ENCODE measurements at regions not wholly inside any gene's neighbourhood (a gene's known extent, or its start where the extent isn't known, plus 50 kb on each side); places are given as distances from the start of the nearest gene placed in this dataset.

DNA sequence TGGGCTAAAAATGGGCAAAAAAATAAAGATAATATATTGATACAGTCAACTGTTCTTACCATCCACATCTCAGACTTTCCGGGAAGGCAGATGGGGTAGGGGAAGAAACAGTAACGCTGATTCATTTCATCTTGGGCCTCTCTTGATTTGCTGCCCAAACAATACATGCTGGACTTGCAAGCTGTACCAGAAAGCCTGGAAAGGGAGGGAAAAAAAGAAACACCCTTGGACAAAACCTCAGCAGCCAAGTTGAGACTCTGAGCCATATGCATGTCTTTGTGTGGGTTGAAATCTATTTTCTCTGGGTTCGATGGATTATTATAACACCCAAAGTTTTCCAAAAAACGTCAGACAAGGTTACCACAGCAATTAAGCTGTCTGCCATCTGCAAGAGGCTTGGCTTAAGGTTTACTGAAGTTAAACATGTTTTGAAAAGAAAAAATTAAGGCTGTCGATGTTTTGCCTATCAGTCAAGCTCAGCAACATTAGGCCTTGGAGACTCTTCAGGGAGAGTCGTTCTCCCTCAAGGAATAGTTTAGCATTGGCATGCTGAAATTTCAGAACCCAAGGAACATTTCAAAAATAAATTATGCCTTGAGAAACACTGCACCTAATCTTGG lies 71.2 kb downstream of the PSMG1 start:
- no peaks in the 10 kb centered on the region for H3K9me3 ChIP-seq (ENCODE audit: control insufficient read depth, low read length, poor library complexity, severe bottlenecking)
- DNase-seq: no peak
- H3K27me3 Mint-ChIP-seq: peaks cover 46% of the 10 kb centered on the region
- H3K27ac Mint-ChIP-seq: no peak overlapping the region
- no peak overlapping the region for H3K4me3 Mint-ChIP-seq
- ATAC-seq: no peak
- no peaks in the 10 kb centered on the region for H3K36me3 Mint-ChIP-seq (ENCODE audit: low read depth)
- H3K4me1 Mint-ChIP-seq: no peaks in the 10 kb centered on the region

DNA sequence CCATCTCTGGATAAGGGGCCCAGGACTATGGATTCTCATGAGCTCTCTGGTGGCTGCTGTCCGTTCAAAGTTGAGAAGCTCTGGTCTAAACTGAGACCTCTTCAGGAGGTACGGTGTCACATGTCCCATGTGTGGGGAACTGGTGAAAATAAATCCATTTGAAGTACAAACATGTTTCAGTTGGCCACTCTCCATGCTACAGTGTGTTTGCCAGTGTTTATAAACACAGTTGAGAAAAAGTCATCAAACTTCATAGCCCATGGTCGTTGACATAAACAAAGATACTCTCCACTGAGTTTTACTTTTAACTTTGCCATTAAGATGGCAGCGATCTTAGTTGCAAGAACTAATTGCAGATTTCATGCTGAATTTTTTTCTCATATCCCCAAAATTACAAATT lies 72.8 kb downstream of the PSMG1 start:
- Mint-ChIP-seq H3K27ac (no peak overlapping the region), H3K36me3 (ENCODE audit: low read depth) (peaks cover 3% of the 10 kb centered on the region), H3K4me3 (no peak overlapping the region), H3K27me3 (peaks cover 48% of the 10 kb centered on the region), H3K4me1 (no peaks in the 10 kb centered on the region)
- ATAC-seq (no peak), DNase-seq (no peak)
- H3K9me3 ChIP-seq (ENCODE audit: control insufficient read depth, low read length, poor library complexity, severe bottlenecking): no peaks in the 10 kb centered on the region

DNA sequence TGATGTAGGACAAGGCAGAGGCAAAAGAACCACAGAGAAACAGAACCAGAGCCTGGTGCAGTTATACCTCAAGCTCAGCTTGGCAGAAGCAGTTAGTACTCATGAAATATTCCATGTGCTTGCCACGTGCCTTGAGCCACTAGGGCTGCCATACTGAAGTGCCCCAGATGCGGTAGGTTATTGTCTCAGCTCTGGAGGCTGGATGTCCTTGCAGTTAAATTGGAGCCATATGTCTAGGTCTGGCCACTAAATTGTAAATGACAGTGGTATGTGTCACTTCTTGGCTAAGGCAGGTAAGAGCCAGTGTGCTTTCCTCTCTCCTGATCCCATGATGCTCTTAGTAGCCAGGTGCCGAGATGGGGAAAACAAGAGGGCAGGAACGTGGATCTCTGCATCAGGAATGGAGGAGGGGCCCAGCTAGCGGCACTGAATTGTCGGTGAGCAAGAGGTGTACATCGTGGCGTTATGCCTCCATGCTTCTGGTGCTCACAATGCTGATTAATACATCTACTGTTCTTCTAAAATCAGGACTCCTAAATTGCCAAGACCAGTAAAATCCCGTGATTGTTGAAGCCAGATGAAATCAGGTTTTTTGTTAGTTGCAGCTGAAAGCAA lies 73.5 kb downstream of the PSMG1 start:
- H3K36me3 Mint-ChIP-seq (ENCODE audit: low read depth): peaks cover 3% of the 10 kb centered on the region
- no peak for ATAC-seq
- H3K9me3 ChIP-seq (ENCODE audit: control insufficient read depth, low read length, poor library complexity, severe bottlenecking): no peaks in the 10 kb centered on the region
- H3K4me3 Mint-ChIP-seq: no peak overlapping the region
- no peak overlapping the region for H3K27ac Mint-ChIP-seq
- no peak for DNase-seq
- H3K27me3 Mint-ChIP-seq: peaks cover 52% of the 10 kb centered on the region
- H3K4me1 Mint-ChIP-seq: no peaks in the 10 kb centered on the region

DNA sequence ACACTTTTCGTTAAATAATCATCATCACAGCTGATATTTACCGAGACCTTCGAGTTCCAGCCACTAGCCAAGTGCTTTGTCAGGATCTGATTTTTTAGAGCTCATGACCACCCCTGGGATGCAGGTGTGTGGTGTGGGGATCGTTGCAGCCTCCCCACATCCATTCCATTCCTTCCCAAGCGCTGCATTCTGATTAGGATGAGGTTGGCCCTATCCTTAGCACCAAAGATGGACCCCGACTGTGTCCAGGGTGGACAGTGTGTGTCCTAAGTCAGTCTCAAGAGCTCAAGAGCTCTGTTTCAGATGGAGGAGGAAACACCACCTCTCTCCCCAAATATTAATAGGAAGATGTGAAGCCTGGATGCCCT lies 74.1 kb downstream of the PSMG1 start:
- ATAC-seq (no peak), DNase-seq (no peak)
- peaks cover 2% of the 10 kb centered on the region for H3K4me1 Mint-ChIP-seq
- no peaks in the 10 kb centered on the region for H3K9me3 ChIP-seq (ENCODE audit: control insufficient read depth, low read length, poor library complexity, severe bottlenecking)
- peaks cover 54% of the 10 kb centered on the region for H3K27me3 Mint-ChIP-seq
- H3K27ac Mint-ChIP-seq: no peak overlapping the region
- H3K4me3 Mint-ChIP-seq: no peak overlapping the region
- H3K36me3 Mint-ChIP-seq (ENCODE audit: low read depth): peaks cover 5% of the 10 kb centered on the region

DNA sequence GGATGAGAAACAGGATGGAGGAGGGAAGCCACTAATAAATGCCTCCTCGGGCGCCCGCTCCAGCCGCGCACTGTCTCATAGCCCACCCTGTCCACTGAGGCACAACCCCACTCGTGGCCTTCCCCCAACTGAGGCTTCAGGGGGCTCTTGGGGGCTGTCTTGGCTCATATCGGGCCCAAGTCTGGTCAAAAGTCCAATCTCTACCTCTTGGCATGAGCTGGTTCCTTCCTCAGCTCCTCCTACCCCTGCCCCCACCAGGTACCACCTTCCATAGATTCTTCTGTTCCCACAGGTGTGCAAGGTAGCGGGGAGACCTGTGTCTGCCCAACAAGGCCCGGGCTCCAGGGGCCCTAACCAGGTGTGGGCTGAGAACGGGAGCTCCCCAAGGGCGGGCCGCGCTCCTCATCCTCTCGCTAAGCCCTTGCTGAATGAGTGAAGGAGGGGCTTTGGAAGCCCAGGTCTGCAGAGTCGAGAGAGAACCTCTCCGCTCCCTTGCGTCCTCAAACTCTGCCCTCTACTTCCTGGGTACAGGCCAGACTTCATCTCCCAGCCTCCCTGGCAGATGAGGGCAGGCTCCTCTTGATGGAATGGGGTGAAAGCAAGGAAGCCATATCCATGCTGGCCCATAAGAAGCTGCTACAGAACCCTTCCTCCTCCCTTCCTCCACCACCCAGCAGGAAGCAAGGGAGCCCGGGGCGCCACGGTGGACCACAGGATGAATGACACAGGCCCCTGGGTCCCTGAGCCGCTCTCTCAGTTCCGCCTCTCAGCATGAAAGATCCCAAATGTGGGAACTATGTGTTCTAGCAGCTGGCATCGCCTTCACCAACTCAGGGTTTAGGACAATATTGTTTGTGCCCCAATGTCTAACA lies 74.7 kb downstream of the PSMG1 start:
- no peak overlapping the region for H3K4me3 Mint-ChIP-seq
- peaks cover 58% of the 10 kb centered on the region for H3K27me3 Mint-ChIP-seq
- no peaks in the 10 kb centered on the region for H3K9me3 ChIP-seq (ENCODE audit: control insufficient read depth, low read length, poor library complexity, severe bottlenecking)
- H3K36me3 Mint-ChIP-seq (ENCODE audit: low read depth): peaks cover 6% of the 10 kb centered on the region
- ATAC-seq: no peak
- DNase-seq: no peak
- no peak overlapping the region for H3K27ac Mint-ChIP-seq
- peaks cover 3% of the 10 kb centered on the region for H3K4me1 Mint-ChIP-seq

DNA sequence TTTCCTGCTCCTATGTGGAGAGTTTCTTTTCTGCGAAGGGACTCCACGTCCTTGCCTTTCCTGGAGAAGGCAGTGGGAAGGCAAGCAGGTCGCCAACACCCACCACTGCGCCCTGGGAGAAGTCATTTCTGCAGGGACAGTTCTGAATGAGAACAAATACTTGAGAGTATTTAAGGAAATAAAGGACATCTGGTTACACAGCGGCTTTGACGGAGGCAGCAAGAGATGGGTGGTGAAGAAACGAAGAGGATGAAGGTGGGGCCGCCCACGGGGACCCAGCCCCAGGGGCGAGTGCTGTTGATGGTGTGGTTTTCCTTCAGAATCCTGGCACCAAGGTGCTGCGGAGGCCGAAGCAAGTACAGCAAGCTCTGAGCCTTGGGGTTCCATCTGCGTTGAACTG lies 75.5 kb downstream of the PSMG1 start:
- no peaks in the 10 kb centered on the region for H3K9me3 ChIP-seq (ENCODE audit: control insufficient read depth, low read length, poor library complexity, severe bottlenecking)
- Mint-ChIP-seq H3K36me3 (ENCODE audit: low read depth) (peaks cover 6% of the 10 kb centered on the region), H3K4me1 (peaks cover 3% of the 10 kb centered on the region), H3K27me3 (peaks cover 66% of the 10 kb centered on the region), H3K27ac (no peak overlapping the region), H3K4me3 (no peak overlapping the region)
- no peak for ATAC-seq
- DNase-seq: no peak

DNA sequence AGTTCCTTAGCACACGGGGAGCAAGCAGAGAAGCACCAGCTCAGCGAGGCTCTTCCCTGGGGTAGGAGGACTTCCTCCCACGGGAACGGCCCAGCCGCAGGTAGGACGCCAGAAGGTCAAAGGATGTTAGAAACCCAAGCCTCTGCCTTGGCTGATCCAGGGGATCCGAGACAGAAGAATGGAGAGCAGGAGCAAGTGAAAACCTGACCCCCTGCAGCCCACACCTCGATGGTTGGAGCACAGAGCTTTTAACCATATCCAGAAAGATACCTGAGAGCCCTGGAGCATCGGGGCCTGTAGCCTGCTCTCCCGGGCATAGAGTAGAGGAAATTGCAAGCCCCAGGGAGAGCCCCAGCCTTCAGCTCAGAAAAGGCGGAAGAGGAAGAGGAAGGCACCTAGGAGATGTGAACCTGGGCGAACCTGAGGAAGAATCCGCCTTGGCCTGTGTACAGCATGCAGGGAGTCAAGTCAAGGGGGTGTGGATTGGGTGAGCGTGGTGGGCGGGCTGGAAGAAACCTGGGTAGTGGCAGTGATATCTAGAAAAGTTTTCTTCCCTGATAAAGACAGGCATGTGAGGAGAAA lies 76.3 kb downstream of the PSMG1 start:
- H3K9me3 ChIP-seq (ENCODE audit: control insufficient read depth, low read length, poor library complexity, severe bottlenecking): no peaks in the 10 kb centered on the region
- DNase-seq (no peak), ATAC-seq (no peak)
- H3K27ac Mint-ChIP-seq: no peak overlapping the region
- H3K4me3 Mint-ChIP-seq: no peak overlapping the region
- peaks cover 70% of the 10 kb centered on the region for H3K27me3 Mint-ChIP-seq
- peaks cover 6% of the 10 kb centered on the region for H3K36me3 Mint-ChIP-seq (ENCODE audit: low read depth)
- H3K4me1 Mint-ChIP-seq: peaks cover 3% of the 10 kb centered on the region

DNA sequence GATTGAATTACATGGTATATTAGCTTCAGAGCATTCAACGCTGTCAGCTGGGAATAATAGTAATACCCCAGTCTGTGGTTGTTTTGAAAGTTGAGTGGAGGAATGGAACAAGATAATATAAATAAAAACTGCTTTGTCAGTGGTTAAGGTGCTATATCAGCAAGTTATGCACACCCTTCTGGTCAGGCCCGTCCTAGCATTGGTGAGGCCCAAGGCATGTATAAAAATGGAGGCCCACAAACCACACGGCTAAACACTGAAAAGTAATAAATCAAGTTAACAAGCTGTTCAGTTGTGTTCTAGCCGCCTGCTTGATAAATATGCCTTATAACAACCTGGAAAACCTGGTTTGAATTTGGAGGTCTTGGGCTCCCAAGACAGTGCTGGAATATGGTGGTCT lies 77.4 kb downstream of the PSMG1 start:
- Mint-ChIP-seq H3K4me1 (peaks cover 5% of the 10 kb centered on the region), H3K27me3 (peaks cover 79% of the 10 kb centered on the region), H3K36me3 (ENCODE audit: low read depth) (peaks cover 6% of the 10 kb centered on the region), H3K27ac (no peak overlapping the region), H3K4me3 (no peak overlapping the region)
- no peaks in the 10 kb centered on the region for H3K9me3 ChIP-seq (ENCODE audit: control insufficient read depth, low read length, poor library complexity, severe bottlenecking)
- DNase-seq: no peak
- ATAC-seq: no peak

DNA sequence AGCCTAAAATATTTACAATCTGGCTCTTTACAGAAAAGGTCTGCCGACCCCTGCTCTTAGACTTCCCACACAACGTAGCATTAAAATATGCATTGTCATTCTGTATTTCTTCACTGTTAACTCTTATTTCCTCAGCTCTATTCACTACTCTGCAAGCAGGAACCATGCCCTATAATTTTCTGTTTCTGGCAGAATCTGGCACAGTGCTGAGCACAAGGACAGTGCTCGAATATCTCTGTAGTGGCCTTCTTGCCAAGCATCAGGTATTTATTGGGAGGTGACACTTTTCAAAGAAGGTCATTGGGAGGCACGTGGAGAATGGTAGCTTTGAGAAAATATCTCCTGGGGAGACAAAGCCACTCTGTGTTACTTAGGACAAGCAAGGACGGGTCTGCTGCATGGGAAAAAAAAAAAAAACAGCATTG lies 77.9 kb downstream of the PSMG1 start:
- peaks cover 5% of the 10 kb centered on the region for H3K4me1 Mint-ChIP-seq
- DNase-seq: no peak
- H3K36me3 Mint-ChIP-seq (ENCODE audit: low read depth): peaks cover 6% of the 10 kb centered on the region
- no peak overlapping the region for H3K27ac Mint-ChIP-seq
- no peak overlapping the region for H3K4me3 Mint-ChIP-seq
- no peak for ATAC-seq
- H3K27me3 Mint-ChIP-seq: peaks cover 80% of the 10 kb centered on the region
- no peaks in the 10 kb centered on the region for H3K9me3 ChIP-seq (ENCODE audit: control insufficient read depth, low read length, poor library complexity, severe bottlenecking)

DNA sequence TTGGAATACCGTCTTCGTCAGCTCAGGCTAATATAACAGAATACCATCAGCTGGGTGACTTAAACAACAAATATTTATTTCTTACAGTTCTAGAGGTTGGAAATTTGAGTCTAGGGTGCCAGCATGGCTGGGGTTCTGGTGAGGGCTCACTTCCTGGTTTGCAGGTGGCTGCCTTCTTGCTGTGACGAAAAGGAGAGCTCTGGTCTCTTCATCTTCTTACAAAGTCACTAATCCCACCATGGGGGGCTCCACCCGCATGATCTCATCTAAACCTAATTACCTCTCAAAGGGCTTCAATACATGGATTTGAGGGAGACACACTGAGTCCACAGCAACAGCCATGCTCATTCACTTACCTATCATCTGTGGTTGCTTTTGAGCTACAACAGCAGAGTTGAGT lies 78.3 kb downstream of the PSMG1 start:
- no peak overlapping the region for H3K27ac Mint-ChIP-seq
- no peaks in the 10 kb centered on the region for H3K9me3 ChIP-seq (ENCODE audit: control insufficient read depth, low read length, poor library complexity, severe bottlenecking)
- peaks cover 5% of the 10 kb centered on the region for H3K4me1 Mint-ChIP-seq
- H3K27me3 Mint-ChIP-seq: peaks cover 79% of the 10 kb centered on the region
- H3K4me3 Mint-ChIP-seq: no peak overlapping the region
- no peak for ATAC-seq
- peaks cover 6% of the 10 kb centered on the region for H3K36me3 Mint-ChIP-seq (ENCODE audit: low read depth)
- DNase-seq: no peak

DNA sequence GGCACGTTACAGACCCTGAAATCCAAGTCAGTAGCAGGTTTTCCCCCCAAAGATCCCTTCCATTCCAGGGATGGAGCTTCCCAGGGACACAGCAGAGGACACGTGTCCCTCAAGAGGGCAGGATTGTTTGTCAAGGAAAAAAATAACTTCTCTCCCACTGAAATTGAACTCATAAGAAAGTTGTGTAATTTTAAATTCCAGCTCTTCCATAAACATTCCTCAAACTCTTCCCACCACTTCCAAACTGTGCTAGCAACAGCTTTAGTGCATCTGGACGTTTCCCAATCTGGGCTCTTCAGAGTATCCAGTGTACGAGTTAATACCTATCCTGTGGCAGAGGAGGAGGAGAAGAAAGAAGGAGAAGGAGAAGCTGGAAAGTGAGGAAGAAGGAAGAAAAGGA lies 79.6 kb downstream of the PSMG1 start:
- H3K36me3 Mint-ChIP-seq (ENCODE audit: low read depth): peaks cover 6% of the 10 kb centered on the region
- no peak overlapping the region for H3K4me3 Mint-ChIP-seq
- H3K9me3 ChIP-seq (ENCODE audit: control insufficient read depth, low read length, poor library complexity, severe bottlenecking): no peaks in the 10 kb centered on the region
- peaks cover 5% of the 10 kb centered on the region for H3K4me1 Mint-ChIP-seq
- DNase-seq (no peak), ATAC-seq (no peak)
- no peak overlapping the region for H3K27ac Mint-ChIP-seq
- peaks cover 72% of the 10 kb centered on the region for H3K27me3 Mint-ChIP-seq

DNA sequence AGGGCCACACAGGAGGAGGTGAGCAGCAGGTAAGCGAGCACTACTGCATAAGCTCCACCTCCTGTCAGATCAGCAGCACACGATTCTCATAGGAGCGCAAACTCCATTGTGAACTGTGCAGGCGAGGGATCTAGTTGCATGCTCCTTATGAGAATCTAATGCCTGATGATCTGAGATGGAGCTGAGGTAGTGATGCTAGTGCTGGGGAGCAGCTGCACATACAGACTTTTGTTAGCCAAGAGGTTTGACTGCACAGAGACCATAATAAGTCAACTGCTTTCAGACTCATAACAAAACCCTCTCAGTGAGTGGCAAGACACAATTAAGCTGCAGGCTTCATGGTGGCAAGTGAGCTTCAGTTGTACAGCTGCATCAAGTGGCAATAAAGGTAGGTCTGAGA lies 83.4 kb downstream of the PSMG1 start:
- no peak for ATAC-seq
- no peak for DNase-seq
- H3K9me3 ChIP-seq (ENCODE audit: control insufficient read depth, low read length, poor library complexity, severe bottlenecking): no peaks in the 10 kb centered on the region
- Mint-ChIP-seq H3K27ac (no peak overlapping the region), H3K4me3 (no peak overlapping the region), H3K4me1 (peaks cover 7% of the 10 kb centered on the region), H3K36me3 (ENCODE audit: low read depth) (peaks cover 3% of the 10 kb centered on the region), H3K27me3 (peaks cover 50% of the 10 kb centered on the region)

DNA sequence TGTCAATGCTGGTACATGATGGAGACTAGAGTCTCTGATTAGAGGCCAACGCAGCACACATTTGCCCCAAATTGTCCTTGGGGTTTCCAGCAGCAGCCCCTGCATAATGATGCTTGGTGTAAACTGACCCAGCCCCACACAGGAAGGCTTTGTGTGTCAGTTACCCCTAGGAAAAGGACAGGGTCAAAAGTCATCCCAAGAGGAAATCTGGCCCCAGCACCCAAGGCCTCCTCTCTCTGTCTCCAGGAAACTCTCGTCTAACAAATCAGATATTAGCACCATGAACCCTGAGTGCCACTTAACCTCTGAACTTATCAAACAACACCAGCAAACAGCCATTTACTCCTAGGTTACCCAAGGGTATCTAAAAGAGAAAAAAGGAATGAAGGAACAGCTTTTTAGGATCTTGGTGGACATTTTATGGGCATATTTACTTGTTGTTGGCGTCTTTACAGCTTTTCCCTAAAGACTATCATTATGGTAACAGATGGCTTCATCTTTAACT lies 84.5 kb downstream of the PSMG1 start:
- Mint-ChIP-seq H3K27me3 (peaks cover 48% of the 10 kb centered on the region), H3K27ac (no peak overlapping the region), H3K4me3 (no peak overlapping the region), H3K36me3 (ENCODE audit: low read depth) (no peaks in the 10 kb centered on the region), H3K4me1 (peaks cover 4% of the 10 kb centered on the region)
- H3K9me3 ChIP-seq (ENCODE audit: control insufficient read depth, low read length, poor library complexity, severe bottlenecking): no peaks in the 10 kb centered on the region
- no peak for ATAC-seq
- DNase-seq: no peak
